ENCODE measurements at regions not wholly inside any gene's neighbourhood (a gene's known extent, or its start where the extent isn't known, plus 50 kb on each side); places are given as distances from the start of the nearest gene placed in this dataset.

DNA sequence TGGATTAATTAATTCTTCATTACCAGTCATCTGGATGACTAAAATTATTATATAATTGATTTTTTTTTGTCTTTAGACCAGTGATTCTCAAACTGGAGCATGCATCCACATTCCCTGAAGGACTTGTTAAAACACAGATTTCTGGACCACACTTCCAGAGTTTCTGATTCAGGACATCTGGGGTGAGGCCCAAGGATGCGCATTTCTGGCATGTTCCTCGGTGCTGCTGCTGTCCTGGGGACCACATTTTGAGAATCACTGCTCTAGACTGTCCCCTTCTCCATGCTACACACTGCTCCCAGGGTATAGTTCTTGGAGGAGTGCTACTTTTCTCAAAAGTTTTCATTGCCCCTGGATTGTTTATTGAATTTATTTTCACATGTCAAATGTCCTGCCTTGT lies 145.0 kb downstream of the RNF144B start:
- Histone ChIP-seq H3K4me2 (ENCODE audit: control insufficient read depth, insufficient read depth) (no peak overlapping the region), H3K9me3 (replicated peaks; ENCODE audit: control insufficient read depth, insufficient read depth, low read length) (no peaks in the 10 kb centered on the region), H3K36me3 (ENCODE audit: control insufficient read depth in 2 of 2, insufficient read depth in 2 of 2, low read length in 1 of 2) (no peaks in the 10 kb centered on the region), H3K4me1 (ENCODE audit: control insufficient read depth, insufficient read depth, low read length) (no peaks in the 10 kb centered on the region), H4K20me1 (ENCODE audit: control insufficient read depth, insufficient read depth) (no peaks in the 10 kb centered on the region), H3K9ac (ENCODE audit: control insufficient read depth, insufficient read depth, low read length) (no peak overlapping the region), H3K4me3 (no peak overlapping the region), H3K27ac (ENCODE audit: control insufficient read depth, insufficient read depth) (no peak overlapping the region), H3K27me3 (replicated peaks in 1 of 2; ENCODE audit: control insufficient read depth in 2 of 2, insufficient read depth in 2 of 2, low read length in 1 of 2) (no peaks in the 10 kb centered on the region; a peak in 1 of 4 replicates), H2AFZ (ENCODE audit: control insufficient read depth, low read depth, low read length) (no peak overlapping the region), H3K79me2 (ENCODE audit: control insufficient read depth, insufficient read depth, low read length) (no peaks in the 10 kb centered on the region)
- DNase-seq (ENCODE audit: low read depth, low spot score) (no peak), FAIRE-seq (no peak), ATAC-seq (no peak)
- in situ Hi-C loops (cut with MboI) (no loop called here), intact Hi-C loops (cut with micrococcal nuclease; ENCODE audit: unreplicated experiment) (no loop called here)
- 0% methylated on average over 2 of the region's 2 CpGs for WGBS (ENCODE audit: insufficient coverage, insufficient replicate concordance, low lambda C conversion rate, missing lambda C conversion rate)
- SMC1A ChIA-PET (ENCODE audit: uncharacterized antibody, unreplicated experiment): no interaction called here
- RAD21 ChIA-PET (ENCODE audit: unreplicated experiment): no interaction called here
- POLR2A ChIA-PET: no interaction called here
- no TSS peak for BruUV-seq (replicated peaks)
- CTCF ChIA-PET: no interaction called here
- TF ChIP-seq ATF7 (IDR thresholded peaks at IDR 0.05; ENCODE audit: low read depth) (no peak), ZSCAN29 (IDR thresholded peaks at IDR 0.05) (no peak), POLR2AphosphoS2 (IDR thresholded peaks at IDR 0.05; ENCODE audit: low read depth, low read length) (no peak), LARP7 (IDR thresholded peaks at IDR 0.05) (no peak), MAX (IDR thresholded peaks at IDR 0.05; ENCODE audit: low read depth, low read length) (no peak), PAX8 (IDR thresholded peaks at IDR 0.05) (no peak), PML (IDR thresholded peaks at IDR 0.05; ENCODE audit: low read length) (no peak), ATF3 (IDR thresholded peaks at IDR 0.05; ENCODE audit: borderline replicate concordance, extremely low read depth, low read depth, low read length) (no peak), YBX1 (IDR thresholded peaks at IDR 0.05) (no peak), MXI1 (IDR thresholded peaks at IDR 0.05; ENCODE audit: low read depth, low read length) (no peak), BHLHE40 (IDR thresholded peaks at IDR 0.05; ENCODE audit: borderline replicate concordance in 1 of 2, low read depth in 2 of 2, low read length in 1 of 2) (no peak), RELA (IDR thresholded peaks at IDR 0.05; ENCODE audit: borderline replicate concordance, partially characterized antibody) (no peak)
- TF ChIP-seq, protein P1, sequence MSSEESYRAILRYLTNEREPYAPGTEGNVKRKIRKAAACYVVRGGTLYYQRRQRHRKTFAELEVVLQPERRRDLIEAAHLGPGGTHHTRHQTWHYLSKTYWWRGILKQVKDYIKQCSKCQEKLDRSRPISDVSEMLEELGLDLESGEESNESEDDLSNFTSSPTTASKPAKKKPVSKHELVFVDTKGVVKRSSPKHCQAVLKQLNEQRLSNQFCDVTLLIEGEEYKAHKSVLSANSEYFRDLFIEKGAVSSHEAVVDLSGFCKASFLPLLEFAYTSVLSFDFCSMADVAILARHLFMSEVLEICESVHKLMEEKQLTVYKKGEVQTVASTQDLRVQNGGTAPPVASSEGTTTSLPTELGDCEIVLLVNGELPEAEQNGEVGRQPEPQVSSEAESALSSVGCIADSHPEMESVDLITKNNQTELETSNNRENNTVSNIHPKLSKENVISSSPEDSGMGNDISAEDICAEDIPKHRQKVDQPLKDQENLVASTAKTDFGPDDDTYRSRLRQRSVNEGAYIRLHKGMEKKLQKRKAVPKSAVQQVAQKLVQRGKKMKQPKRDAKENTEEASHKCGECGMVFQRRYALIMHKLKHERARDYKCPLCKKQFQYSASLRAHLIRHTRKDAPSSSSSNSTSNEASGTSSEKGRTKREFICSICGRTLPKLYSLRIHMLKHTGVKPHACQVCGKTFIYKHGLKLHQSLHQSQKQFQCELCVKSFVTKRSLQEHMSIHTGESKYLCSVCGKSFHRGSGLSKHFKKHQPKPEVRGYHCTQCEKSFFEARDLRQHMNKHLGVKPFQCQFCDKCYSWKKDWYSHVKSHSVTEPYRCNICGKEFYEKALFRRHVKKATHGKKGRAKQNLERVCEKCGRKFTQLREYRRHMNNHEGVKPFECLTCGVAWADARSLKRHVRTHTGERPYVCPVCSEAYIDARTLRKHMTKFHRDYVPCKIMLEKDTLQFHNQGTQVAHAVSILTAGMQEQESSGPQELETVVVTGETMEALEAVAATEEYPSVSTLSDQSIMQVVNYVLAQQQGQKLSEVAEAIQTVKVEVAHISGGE (CRISPR knock-in tag; IDR thresholded peaks at IDR 0.05): no peak
- TF ChIP-seq, protein P2, sequence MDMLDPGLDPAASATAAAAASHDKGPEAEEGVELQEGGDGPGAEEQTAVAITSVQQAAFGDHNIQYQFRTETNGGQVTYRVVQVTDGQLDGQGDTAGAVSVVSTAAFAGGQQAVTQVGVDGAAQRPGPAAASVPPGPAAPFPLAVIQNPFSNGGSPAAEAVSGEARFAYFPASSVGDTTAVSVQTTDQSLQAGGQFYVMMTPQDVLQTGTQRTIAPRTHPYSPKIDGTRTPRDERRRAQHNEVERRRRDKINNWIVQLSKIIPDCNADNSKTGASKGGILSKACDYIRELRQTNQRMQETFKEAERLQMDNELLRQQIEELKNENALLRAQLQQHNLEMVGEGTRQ (IDR thresholded peaks at IDR 0.05; ENCODE audit: borderline replicate concordance, low read depth, low read length): no peak
- TF ChIP-seq, protein P3, sequence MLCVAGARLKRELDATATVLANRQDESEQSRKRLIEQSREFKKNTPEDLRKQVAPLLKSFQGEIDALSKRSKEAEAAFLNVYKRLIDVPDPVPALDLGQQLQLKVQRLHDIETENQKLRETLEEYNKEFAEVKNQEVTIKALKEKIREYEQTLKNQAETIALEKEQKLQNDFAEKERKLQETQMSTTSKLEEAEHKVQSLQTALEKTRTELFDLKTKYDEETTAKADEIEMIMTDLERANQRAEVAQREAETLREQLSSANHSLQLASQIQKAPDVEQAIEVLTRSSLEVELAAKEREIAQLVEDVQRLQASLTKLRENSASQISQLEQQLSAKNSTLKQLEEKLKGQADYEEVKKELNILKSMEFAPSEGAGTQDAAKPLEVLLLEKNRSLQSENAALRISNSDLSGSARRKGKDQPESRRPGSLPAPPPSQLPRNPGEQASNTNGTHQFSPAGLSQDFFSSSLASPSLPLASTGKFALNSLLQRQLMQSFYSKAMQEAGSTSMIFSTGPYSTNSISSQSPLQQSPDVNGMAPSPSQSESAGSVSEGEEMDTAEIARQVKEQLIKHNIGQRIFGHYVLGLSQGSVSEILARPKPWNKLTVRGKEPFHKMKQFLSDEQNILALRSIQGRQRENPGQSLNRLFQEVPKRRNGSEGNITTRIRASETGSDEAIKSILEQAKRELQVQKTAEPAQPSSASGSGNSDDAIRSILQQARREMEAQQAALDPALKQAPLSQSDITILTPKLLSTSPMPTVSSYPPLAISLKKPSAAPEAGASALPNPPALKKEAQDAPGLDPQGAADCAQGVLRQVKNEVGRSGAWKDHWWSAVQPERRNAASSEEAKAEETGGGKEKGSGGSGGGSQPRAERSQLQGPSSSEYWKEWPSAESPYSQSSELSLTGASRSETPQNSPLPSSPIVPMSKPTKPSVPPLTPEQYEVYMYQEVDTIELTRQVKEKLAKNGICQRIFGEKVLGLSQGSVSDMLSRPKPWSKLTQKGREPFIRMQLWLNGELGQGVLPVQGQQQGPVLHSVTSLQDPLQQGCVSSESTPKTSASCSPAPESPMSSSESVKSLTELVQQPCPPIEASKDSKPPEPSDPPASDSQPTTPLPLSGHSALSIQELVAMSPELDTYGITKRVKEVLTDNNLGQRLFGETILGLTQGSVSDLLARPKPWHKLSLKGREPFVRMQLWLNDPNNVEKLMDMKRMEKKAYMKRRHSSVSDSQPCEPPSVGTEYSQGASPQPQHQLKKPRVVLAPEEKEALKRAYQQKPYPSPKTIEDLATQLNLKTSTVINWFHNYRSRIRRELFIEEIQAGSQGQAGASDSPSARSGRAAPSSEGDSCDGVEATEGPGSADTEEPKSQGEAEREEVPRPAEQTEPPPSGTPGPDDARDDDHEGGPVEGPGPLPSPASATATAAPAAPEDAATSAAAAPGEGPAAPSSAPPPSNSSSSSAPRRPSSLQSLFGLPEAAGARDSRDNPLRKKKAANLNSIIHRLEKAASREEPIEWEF (IDR thresholded peaks at IDR 0.05; ENCODE audit: insufficient replicate concordance, low read depth, low read length): no peak

Measured in GM12878 (cell line).